ENCODE measurements at regions not wholly inside any gene's neighbourhood (a gene's known extent, or its start where the extent isn't known, plus 50 kb on each side); places are given as distances from the start of the nearest gene placed in this dataset.

DNA sequence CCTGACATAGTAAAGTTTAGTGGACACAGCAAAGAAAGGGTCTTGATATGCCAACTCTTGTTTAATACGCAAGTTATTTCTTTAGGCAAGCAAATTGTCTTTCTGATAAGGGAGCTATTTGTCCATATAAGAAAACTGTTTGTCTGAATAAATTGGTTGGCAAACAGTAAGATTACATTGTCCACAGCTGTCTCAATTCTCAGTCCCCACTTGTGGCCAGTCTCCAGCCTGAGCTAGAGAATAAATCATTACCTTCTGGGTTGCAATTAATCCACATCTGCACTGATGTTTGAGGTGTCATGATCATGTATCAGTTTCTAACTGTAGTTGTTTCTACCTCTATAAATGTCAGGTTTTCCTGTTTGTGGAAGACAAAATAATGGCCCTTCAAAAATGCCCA lies 60.0 kb upstream of the TNR start:
- Histone ChIP-seq H3K4me3 (no peak overlapping the region), H3K27me3 (no peaks in the 10 kb centered on the region), H3K36me3 (no peaks in the 10 kb centered on the region), H3K4me1 (no peaks in the 10 kb centered on the region), H3K27ac (no peak overlapping the region), H3K9me3 (no peaks in the 10 kb centered on the region)
- DNase-seq: no peak
- intact Hi-C loops (cut with DNase I; ENCODE audit: low total_unique reads): no loop called here
- TF ChIP-seq, protein P1, sequence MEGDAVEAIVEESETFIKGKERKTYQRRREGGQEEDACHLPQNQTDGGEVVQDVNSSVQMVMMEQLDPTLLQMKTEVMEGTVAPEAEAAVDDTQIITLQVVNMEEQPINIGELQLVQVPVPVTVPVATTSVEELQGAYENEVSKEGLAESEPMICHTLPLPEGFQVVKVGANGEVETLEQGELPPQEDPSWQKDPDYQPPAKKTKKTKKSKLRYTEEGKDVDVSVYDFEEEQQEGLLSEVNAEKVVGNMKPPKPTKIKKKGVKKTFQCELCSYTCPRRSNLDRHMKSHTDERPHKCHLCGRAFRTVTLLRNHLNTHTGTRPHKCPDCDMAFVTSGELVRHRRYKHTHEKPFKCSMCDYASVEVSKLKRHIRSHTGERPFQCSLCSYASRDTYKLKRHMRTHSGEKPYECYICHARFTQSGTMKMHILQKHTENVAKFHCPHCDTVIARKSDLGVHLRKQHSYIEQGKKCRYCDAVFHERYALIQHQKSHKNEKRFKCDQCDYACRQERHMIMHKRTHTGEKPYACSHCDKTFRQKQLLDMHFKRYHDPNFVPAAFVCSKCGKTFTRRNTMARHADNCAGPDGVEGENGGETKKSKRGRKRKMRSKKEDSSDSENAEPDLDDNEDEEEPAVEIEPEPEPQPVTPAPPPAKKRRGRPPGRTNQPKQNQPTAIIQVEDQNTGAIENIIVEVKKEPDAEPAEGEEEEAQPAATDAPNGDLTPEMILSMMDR (IDR thresholded peaks at IDR 0.05): no peak
- no peak for TF ChIP-seq POLR2A (IDR thresholded peaks at IDR 0.05)

- H3K27me3 ChIP-seq: no peaks in the 10 kb centered on the region
- H3K9me3 ChIP-seq: no peaks in the 10 kb centered on the region
- no peaks in the 10 kb centered on the region for H3K36me3 ChIP-seq
- DNase-seq: no peak
- intact Hi-C loops (cut with DNase I; ENCODE audit: low total_unique reads): no loop called here
- TF ChIP-seq POLR2A (IDR thresholded peaks at IDR 0.05): no peak
- TF ChIP-seq, protein P1 (IDR thresholded peaks at IDR 0.05): no peak
- no peak overlapping the region for H3K27ac ChIP-seq
- no peaks in the 10 kb centered on the region for H3K4me1 ChIP-seq
- H3K4me3 ChIP-seq: no peak overlapping the region
These were observed 59.2 kb upstream of the TNR start for GRCh38 chr1:175802407-175803123.

DNA sequence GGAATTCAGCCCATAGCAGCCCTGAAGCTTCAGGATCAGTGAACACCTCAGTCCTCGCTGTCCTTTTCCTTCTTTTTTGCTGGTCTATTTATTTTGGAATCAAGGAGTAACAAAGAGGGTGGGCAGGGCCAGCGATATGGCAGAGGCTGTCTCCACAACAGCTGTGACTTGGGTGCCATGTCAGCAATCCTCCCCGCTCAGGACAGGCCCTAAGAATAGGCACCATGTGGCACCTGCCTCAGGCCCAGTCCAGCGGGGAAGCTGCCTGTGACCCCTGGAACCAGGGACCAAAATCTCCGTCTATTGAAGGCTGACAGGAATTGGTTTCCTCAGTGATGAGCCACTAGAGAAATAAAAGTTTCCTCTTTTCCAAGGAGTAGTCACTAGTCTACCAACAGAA lies 58.6 kb upstream of the TNR start:
- intact Hi-C loops (cut with DNase I; ENCODE audit: low total_unique reads): no loop called here
- no peak for DNase-seq
- Histone ChIP-seq H3K27me3 (no peaks in the 10 kb centered on the region), H3K4me3 (no peak overlapping the region), H3K9me3 (no peaks in the 10 kb centered on the region), H3K36me3 (no peaks in the 10 kb centered on the region), H3K4me1 (no peaks in the 10 kb centered on the region), H3K27ac (no peak overlapping the region)
- TF ChIP-seq, protein P1 (IDR thresholded peaks at IDR 0.05): no peak

DNA sequence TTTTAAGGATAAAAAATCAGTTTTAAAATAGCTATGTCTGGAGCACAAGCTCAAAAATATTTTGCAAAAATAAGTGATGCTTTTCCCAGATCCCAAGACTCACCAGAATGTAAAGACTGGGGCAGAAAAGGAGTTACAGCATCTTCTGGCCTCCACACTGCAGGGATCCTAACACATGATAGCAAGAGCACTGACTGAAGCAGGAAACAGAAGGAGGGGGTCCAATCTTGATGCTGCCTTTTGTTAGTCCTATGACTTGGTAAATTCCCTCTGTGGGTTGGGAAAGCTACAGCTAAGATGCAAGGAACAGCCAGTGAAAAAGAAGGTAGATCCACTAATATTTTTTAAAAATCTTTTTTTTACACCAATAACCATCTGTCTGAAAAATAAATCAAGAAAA lies 54.2 kb upstream of the TNR start:
- Histone ChIP-seq H3K4me1 (no peaks in the 10 kb centered on the region), H3K36me3 (no peaks in the 10 kb centered on the region), H3K9me3 (no peaks in the 10 kb centered on the region), H3K27ac (no peak overlapping the region), H3K4me3 (no peak overlapping the region), H3K27me3 (no peaks in the 10 kb centered on the region)
- TF ChIP-seq, protein P1 (IDR thresholded peaks at IDR 0.05): no peak
- no peak for TF ChIP-seq POLR2A (IDR thresholded peaks at IDR 0.05)
- DNase-seq: no peak
- intact Hi-C loops (cut with DNase I; ENCODE audit: low total_unique reads): no loop called here

DNA sequence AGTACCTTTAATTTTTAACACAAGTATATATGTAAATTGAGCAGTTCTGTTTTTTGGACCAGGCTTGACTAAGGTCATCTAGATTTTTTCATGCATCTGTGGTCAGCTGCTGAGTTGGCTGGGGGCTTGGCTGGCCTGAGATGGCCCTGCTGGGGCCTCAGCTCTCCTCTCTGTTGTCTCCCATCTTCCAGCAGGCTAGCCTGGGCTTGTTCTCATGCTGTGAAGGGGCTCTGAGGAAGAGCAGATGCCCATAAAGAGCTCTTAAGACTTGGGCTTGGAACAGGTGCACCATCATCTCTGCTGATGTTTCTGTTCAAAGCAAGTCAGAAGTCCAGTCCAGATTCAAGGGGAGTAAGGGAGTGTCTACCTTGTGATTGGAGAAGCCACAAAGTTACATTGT lies 51.2 kb upstream of the TNR start:
- TF ChIP-seq POLR2A (IDR thresholded peaks at IDR 0.05): no peak
- TF ChIP-seq, protein P1 (IDR thresholded peaks at IDR 0.05): no peak
- no peaks in the 10 kb centered on the region for H3K9me3 ChIP-seq
- intact Hi-C loops (cut with DNase I; ENCODE audit: low total_unique reads): no loop called here
- no peaks in the 10 kb centered on the region for H3K36me3 ChIP-seq
- DNase-seq: no peak
- no peak overlapping the region for H3K4me3 ChIP-seq
- no peak overlapping the region for H3K27ac ChIP-seq
- no peaks in the 10 kb centered on the region for H3K4me1 ChIP-seq
- no peaks in the 10 kb centered on the region for H3K27me3 ChIP-seq
